ENCODE measurements at regions not wholly inside any gene's neighbourhood (a gene's known extent, or its start where the extent isn't known, plus 50 kb on each side); places are given as distances from the start of the nearest gene placed in this dataset.

DNA sequence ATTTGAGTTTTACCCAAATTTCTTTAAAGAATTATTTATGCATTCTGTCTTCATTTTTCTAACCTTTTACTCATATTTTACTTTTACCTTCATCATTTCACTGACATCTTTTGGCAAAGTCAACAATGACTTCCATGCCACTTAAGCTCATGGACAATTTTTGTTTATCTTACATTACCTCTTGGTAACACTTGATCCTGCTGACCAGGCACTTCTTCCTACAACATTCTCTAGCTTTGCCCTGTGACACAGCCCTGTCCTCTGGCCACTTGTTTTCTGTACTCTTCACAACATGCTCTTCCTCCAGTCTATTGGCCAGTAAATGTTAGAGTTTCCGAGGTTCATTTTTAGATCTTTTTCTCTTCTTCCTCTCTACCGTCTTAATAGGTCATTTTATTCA is 377.2 kb downstream of the SUCLA2 start:
- TF ChIP-seq TAF15 (IDR thresholded peaks at IDR 0.05; ENCODE audit: low read depth, low read length, poor library complexity, severe bottlenecking) (no peak), TARDBP (CRISPR knock-in tag; IDR thresholded peaks at IDR 0.05) (no peak), PAWR (CRISPR knock-in tag; IDR thresholded peaks at IDR 0.05; ENCODE audit: borderline replicate concordance) (no peak), SP4 (CRISPR knock-in tag; IDR thresholded peaks at IDR 0.05) (no peak)
- TF ChIP-seq, protein P1, sequence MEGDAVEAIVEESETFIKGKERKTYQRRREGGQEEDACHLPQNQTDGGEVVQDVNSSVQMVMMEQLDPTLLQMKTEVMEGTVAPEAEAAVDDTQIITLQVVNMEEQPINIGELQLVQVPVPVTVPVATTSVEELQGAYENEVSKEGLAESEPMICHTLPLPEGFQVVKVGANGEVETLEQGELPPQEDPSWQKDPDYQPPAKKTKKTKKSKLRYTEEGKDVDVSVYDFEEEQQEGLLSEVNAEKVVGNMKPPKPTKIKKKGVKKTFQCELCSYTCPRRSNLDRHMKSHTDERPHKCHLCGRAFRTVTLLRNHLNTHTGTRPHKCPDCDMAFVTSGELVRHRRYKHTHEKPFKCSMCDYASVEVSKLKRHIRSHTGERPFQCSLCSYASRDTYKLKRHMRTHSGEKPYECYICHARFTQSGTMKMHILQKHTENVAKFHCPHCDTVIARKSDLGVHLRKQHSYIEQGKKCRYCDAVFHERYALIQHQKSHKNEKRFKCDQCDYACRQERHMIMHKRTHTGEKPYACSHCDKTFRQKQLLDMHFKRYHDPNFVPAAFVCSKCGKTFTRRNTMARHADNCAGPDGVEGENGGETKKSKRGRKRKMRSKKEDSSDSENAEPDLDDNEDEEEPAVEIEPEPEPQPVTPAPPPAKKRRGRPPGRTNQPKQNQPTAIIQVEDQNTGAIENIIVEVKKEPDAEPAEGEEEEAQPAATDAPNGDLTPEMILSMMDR (CRISPR knock-in tag; IDR thresholded peaks at IDR 0.05) = no peak
- TF ChIP-seq, protein P2, sequence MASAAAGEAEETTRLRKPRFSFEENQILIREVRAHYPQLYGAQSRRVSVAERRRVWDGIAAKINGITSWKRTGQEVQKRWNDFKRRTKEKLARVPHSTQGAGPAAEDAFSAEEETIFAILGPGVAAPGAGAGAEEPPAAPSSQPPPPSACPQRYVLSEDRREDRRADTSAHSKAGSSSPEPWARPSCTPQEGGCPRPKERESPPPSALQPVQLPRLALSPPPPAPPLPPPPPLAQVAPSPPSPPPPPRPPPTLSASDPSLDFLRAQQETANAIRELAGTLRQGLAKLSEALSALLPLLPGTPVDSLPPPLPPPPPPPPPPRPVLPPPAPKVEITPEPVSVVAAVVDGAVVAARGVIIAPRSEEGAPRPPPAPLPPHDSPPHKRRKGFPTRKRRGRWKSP (CRISPR knock-in tag; IDR thresholded peaks at IDR 0.05) = no peak

Measured in HepG2 (cell line).